Activated T-cell treated with anti-CD3 and anti-CD28 coated beads for 24 hours (primary cell): ENCODE measurements at regions not wholly inside any gene's neighbourhood (a gene's known extent, or its start where the extent isn't known, plus 50 kb on each side); places are given as distances from the start of the nearest gene placed in this dataset.

Experiments used
- DNase-seq: peaks from one replicate; pipeline ENCODE4 v3.0.0-alpha.2; 2020; ENCODE audit warnings: low read depth

DNA sequence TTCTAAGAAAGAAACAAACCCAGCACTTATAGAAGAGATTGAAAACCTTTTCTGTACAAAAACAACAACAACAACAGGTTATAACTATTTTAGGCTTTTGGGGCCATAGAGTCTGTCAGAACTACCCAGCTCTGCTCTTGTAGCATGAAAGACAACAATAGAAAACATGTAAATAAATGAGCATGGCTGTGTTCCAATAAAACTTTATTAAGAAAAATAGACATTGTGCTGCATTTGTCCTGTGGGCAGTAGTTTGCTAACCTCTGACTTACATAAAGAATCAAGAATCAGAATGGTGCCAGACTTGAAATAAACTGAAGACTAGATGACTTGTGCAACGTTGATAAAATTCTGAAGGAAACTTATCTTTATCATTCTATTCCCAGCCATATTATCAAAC is 617.5 kb downstream of the DIAPH3 start:
- DNase-seq, result no peak

DNA sequence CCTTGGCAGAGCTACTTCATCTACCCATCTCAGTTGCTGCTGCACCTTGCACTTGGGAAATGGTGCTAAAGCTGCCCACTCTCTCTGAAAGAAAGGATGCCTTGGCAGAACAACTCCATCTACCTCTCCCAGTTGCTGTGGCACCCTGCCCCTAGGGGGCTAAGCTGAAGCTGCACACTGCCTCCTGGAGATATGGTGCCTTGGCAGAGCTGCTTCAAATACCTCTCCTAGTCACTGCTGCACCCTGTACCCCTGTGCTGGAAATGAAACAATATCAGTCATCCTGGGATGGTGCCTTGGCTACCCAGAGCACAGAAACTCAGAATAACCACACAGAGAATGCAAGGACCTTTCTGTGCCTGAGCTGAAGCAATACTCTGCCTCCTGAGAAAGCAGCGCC is 615.8 kb downstream of the DIAPH3 start:
- no peak for DNase-seq

DNA sequence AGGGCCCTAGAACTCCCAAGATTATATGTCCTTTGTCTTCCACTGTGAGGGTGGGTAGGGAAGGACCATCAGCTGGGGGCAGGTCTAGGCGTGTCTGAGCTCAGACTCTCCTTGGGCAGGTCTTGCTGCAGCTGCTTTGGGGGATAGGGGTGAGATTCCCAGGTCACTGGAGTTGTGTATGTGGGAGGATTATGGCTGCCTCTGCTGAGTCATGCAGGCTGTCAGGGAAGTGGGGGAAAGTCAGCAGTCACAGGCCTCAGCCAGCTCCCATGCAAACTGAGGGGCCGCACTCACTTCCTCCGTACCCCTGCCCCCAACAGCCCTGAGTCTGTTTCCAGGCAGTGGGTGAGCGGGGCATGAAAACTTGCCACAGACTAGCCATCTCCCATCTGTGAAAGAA is 600.8 kb downstream of the DIAPH3 start:
- no peak for DNase-seq

DNA sequence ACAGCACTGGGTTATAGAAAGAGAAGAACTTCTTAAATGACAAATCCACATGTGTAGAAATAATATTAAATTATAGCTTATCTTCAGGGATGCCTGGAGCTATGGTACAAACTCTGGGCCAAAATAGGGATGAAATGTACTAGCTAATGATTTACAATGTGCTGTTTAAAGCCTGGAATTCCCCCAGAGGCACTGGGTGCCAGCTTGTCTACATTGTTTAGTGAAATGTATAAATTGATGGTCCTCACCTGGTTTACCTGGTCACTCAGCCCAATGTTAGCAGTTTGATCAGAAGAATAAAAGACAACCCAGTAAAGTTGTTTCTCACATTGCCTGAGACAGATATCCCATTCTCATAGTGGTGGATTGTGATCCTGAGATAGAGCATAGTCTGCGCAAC is 597.2 kb downstream of the DIAPH3 start:
- DNase-seq, result no peak

DNA sequence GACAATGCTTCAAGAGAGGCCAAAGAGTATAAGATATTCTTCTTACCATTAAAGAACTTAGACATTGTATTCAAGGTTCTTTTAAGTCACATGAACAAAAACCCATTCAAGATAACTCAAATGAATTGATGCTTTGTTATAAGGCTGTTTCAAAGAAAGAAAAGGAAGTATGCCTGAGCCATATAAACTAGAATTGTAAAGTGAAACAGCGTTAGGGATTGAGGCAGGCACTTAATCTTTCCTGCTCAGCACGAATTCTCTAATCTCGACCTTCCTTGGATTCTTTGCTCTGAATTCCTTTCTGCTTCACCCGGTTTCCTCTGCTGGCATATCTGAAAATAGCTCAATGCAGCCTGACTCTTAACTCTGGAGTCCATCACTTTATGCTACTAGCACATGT is 595.4 kb downstream of the DIAPH3 start:
- no peak for DNase-seq

DNA sequence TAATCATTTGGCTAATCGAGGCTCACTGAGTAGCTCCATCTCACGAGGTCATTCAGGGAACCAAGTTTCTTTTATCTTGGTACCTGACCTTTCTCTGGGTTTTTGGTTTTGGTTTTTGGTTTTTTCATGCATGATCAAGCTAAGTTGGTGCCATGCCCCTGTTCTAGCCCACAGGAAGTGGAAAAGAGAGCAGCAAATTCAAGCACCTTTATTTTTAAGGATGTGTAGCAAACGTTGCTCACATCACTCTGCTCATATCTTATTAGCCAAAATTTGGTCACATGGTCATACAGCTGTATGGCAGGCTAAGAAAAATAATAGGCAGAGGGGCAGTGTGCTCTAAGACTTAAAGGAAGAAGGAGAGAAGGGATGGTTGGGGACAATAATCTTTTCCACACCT is 593.5 kb downstream of the DIAPH3 start:
- DNase-seq, result no peak

DNA sequence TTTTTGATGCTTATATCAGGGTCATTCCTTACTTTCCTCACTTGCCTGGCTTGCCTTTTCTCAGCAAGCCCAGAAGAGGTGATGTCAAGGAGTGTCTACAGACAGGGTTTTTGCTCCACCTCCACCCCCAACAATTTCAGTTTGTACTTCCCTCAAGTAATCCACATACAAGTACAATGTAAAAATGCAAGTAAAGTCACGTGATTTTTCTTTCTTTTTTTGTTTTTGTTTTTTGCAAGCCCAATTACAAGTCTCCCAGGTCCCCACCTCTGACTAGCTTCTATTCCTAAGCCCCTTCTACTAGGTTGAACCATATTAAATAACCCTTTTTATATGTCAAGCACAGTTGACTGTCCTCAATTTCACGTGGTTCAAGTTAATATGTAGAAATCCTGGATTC is 579.6 kb downstream of the DIAPH3 start:
- DNase-seq, result no peak

DNA sequence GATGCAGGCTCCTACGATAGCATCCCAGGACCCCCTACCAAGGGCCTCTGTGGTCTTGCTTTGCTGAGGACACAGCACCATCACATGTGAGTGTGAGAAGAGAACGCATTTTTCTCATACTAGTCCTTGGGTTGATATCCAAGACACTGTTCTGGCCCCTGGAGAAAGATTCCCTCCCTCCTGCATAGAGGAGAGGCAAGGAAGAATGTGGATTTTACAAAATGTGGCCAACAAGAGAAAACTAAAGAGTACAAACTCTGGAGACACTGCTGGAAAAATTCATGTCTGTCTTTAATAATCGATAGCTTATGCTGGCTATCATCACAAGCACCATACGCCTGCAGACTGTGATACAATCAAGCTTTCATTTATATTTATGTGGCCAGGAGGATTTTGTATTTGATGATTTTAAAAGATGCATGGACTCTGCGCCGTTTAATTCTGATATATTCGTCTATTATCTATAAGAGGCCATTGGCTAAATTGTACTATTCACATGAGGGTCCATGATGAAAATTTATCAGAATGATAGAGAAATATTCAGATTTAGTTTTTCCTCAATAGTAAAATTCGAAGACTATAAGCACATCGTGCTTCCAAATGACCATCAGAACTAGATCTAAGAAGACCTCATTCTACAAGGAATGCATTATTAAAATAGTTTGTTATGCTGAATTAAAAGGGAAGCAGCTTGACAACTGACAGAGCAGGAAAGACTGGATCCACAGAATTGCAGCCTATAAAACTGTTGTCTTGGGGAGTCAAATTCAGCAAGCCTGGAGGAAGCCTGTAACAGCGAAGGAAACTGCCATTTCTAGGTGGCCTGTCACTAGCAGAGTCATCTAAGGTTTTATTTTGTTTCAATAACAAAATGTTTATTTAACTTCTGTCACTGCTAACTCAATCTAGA is 578.7 kb downstream of the DIAPH3 start:
- DNase-seq, result no peak

DNA sequence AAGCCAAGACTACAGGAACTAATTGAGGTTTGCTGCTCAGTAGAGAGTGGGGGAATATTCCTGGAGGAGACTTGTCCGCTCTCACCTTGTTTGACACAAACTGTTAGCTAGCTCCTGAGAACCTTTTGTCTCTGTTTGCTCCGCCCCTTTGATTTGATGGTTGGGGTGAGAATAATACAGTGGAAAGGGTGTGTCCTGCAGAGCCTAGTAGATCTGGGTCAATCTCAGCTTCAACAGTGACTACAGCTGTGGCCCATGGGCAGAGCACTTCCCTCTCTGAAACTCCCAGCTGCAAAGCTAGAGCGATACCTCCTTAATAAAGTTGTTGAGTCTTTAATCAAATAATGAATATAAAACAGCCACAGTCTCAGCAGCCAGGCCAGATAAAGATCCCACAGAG is 576.7 kb downstream of the DIAPH3 start:
- DNase-seq, result no peak

DNA sequence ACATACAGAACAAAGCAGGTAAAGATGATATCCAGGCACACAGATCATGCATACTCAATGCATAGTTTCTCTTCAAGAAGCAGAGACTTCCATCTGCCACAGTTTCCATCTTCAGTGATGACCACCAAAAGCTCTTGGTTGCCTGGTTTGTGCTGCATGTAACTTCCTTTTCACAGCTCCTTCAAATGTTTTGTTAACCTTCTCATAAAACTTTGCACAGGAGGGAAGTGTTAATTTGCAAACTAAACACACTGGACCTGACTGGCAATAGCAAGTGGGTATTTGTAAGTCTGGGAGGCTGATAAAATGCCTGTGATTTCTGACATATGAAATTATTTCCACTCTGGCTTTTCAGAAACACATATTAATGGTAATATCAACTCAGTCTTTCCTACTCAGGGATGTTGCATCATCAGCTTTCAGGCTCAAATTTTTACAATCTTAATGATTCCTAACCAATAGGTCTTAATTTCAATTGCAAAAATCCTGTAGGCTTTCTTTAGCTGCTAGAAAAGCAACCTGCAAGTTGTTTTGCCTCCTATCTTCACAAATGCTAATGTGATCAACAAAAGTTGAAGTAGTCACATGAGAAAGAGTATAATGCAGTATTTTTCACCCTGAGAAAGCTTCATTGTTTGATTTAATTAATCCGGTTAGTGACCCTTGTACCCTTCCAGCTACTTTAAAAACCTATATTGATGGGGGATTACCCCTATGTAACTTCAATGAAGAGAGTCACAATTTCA is 575.6 kb downstream of the DIAPH3 start:
- no peak for DNase-seq

DNA sequence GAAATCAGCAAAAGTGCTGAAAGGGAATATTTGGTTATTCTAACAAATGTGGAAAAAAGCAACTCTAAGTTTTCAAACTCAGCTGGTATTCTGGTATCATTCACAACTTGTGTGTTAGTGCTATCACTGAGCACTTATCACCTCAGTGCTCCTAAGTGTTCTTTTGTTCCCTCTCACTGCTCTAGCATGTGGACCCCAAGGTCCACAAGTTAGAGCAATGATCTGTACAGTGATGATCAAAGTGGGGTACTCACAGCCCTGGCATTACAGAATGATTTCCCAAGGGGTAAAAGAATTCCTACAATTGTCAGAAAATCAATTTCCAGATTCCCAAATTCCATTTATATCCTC is 575.0 kb downstream of the DIAPH3 start:
- no peak for DNase-seq

DNA sequence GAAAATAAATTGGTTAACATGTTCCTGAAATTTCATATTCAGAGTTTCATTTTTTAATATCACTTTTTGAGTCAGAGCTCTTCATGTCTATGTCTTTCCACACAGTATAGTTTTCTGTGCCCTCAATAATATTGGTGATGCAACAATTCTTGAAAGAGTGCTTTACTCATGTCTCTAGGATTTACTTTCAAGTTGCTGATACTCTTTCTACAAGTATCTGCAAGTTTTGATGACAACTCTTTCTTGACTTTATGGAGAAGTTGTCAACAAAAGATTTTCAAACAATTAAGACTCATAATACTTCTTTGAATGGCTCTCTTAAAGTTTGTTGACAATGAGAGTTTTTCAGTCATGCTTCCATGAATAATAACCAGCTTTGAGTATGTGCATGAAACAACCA is 561.7 kb downstream of the DIAPH3 start:
- no peak for DNase-seq

DNA sequence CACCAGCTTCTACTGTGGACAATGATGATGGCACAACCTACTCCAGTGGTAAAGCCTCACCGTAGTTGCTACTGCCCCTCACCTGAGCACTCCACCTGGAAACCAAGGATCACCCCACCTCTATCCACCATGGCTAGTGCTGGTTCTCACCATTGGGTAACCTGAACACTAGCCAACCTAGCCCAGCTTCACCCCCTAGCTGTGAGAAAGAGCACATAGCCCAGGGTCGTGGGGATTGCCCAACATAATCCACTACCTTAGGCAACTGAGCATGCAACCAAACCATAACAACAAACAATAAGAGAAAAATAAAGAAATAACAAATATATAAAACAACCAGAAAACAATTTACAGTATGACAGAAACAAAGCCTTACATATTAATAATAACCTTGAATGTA is 560.1 kb downstream of the DIAPH3 start:
- no peak for DNase-seq

DNA sequence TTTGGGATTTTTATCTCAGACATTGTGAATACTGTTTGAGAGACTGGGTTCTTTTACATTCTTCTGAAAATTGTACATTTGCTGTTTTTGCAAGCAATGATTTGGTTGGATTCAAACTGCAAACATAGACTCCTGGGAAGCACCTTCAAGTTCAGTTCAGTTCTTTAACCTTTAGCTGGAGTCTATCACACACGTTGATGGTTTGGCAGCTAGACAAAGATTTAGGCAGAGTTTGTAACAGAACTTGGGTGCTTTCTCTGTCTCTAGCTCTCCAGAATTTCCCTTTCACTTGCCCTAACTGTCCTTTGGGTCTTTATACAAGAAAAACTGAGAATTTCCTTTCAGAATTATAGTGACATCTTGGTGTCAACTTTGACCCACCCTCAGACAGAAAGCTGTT is 556.6 kb downstream of the DIAPH3 start:
- no peak for DNase-seq

DNA sequence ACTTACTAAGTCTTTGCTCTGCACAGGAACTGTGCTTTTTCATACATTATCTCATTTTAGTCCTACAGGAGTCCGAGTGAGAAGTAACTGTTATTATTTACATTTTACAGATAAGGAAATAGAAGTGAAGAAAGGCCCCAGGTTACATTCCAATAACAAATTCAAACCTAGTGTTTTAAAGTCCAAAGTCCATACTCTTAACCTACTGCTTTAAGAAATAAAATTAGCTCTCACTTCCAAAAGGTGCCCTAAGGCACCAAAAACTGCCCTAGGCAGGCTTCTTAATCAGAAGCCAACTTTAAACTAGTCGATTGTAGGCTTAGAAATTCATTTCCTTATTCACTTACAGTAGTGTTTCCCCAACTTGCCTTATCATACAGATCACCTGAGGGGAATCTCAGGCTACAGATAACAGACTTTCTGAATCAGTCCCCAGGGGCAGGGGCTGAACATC is 555.9 kb downstream of the DIAPH3 start:
- DNase-seq, result no peak

DNA sequence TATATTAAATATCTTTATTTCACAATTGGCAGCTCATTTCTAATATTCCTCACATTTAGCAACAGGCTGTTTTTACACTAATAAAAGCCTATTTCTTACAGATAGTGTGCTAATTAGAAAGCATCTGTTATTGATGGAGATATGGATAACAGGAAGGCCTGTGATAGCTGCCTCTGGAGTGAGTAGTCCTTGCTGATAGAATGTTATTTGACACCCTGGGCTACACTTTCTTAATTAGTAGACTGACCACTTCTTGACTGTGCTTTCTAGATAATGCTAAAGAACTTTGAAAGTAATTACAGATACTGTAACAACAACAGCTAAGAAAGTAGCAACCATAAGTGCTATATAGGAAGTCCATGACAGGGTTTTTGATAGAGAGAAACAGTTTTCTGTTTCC is 554.3 kb downstream of the DIAPH3 start:
- DNase-seq, result no peak
